ENCODE measurements at regions not wholly inside any gene's neighbourhood (a gene's known extent, or its start where the extent isn't known, plus 50 kb on each side); places are given as distances from the start of the nearest gene placed in this dataset.

GRCh38 chr18:38035193-38035592 is 469.6 kb upstream of the CELF4 start:
- DNase-seq (ENCODE audit: extremely low spot score): no peak
- Histone ChIP-seq H3K4me3 (ENCODE audit: low read depth, low read length) (no peak overlapping the region), H3K27ac (ENCODE audit: low read depth) (no peak overlapping the region), H3K36me3 (ENCODE audit: insufficient read depth) (no peaks in the 10 kb centered on the region), H3K4me1 (ENCODE audit: insufficient read depth) (no peaks in the 10 kb centered on the region)
- WGBS: 65% methylated on average over 3 of the region's 3 CpGs

- 92% methylated on average over 3 of the region's 3 CpGs for WGBS
Observed at GRCh38 chr18:38033282-38033681, 467.7 kb upstream of the CELF4 start.

GRCh38 chr18:38032516-38032915 is 466.9 kb upstream of the CELF4 start:
- no peaks in the 10 kb centered on the region for H3K4me1 ChIP-seq (ENCODE audit: insufficient read depth)
- DNase-seq (ENCODE audit: extremely low spot score): no peak
- H3K4me3 ChIP-seq (ENCODE audit: low read depth, low read length): no peak overlapping the region
- no peak overlapping the region for H3K27ac ChIP-seq (ENCODE audit: low read depth)
- no peaks in the 10 kb centered on the region for H3K36me3 ChIP-seq (ENCODE audit: insufficient read depth)

More at GRCh38 chr18:38033282-38033681, 467.7 kb upstream of the CELF4 start:
- Histone ChIP-seq H3K27ac (ENCODE audit: low read depth) (no peak overlapping the region), H3K4me1 (ENCODE audit: insufficient read depth) (no peaks in the 10 kb centered on the region), H3K4me3 (ENCODE audit: low read depth, low read length) (no peak overlapping the region), H3K36me3 (ENCODE audit: insufficient read depth) (no peaks in the 10 kb centered on the region)
- no peak for DNase-seq (ENCODE audit: extremely low spot score)

GRCh38 chr18:38028946-38029345 is 463.3 kb upstream of the CELF4 start:
- H3K36me3 ChIP-seq (ENCODE audit: insufficient read depth): no peaks in the 10 kb centered on the region
- H3K27ac ChIP-seq (ENCODE audit: low read depth): no peak overlapping the region
- no peaks in the 10 kb centered on the region for H3K4me1 ChIP-seq (ENCODE audit: insufficient read depth)
- no peak overlapping the region for H3K4me3 ChIP-seq (ENCODE audit: low read depth, low read length)
- DNase-seq (ENCODE audit: extremely low spot score): no peak
- WGBS: 81% methylated on average over 7 of the region's 7 CpGs

GRCh38 chr18:38025433-38026038 is 459.9 kb upstream of the CELF4 start:
- H3K4me1 ChIP-seq (ENCODE audit: insufficient read depth): no peaks in the 10 kb centered on the region
- DNase-seq (ENCODE audit: extremely low spot score): no peak
- H3K27ac ChIP-seq (ENCODE audit: low read depth): no peak overlapping the region
- H3K4me3 ChIP-seq (ENCODE audit: low read depth, low read length): no peak overlapping the region
- no peaks in the 10 kb centered on the region for H3K36me3 ChIP-seq (ENCODE audit: insufficient read depth)
- WGBS: 51% methylated on average over 4 of the region's 4 CpGs

GRCh38 chr18:38023871-38024270 is 458.3 kb upstream of the CELF4 start:
- H3K4me1 ChIP-seq (ENCODE audit: insufficient read depth): no peaks in the 10 kb centered on the region
- H3K27ac ChIP-seq (ENCODE audit: low read depth): no peak overlapping the region
- H3K4me3 ChIP-seq (ENCODE audit: low read depth, low read length): no peak overlapping the region
- no peaks in the 10 kb centered on the region for H3K36me3 ChIP-seq (ENCODE audit: insufficient read depth)
- WGBS: 83% methylated on average over 2 of the region's 2 CpGs
- DNase-seq (ENCODE audit: extremely low spot score): no peak

- Histone ChIP-seq H3K27ac (ENCODE audit: low read depth) (no peak overlapping the region), H3K36me3 (ENCODE audit: insufficient read depth) (no peaks in the 10 kb centered on the region), H3K4me1 (ENCODE audit: insufficient read depth) (no peaks in the 10 kb centered on the region), H3K4me3 (ENCODE audit: low read depth, low read length) (no peak overlapping the region)
- DNase-seq (ENCODE audit: extremely low spot score): no peak
- WGBS: 62% methylated on average over 4 of the region's 4 CpGs
Observed at GRCh38 chr18:38022234-38022633, 456.6 kb upstream of the CELF4 start.

GRCh38 chr18:38019292-38019691 is 453.7 kb upstream of the CELF4 start:
- Histone ChIP-seq H3K4me1 (ENCODE audit: insufficient read depth) (no peaks in the 10 kb centered on the region), H3K27ac (ENCODE audit: low read depth) (no peak overlapping the region), H3K4me3 (ENCODE audit: low read depth, low read length) (no peak overlapping the region), H3K36me3 (ENCODE audit: insufficient read depth) (no peaks in the 10 kb centered on the region)
- 62% methylated on average over 2 of the region's 2 CpGs for WGBS
- DNase-seq (ENCODE audit: extremely low spot score): no peak

GRCh38 chr18:38010971-38011857 is 445.6 kb upstream of the CELF4 start:
- Histone ChIP-seq H3K36me3 (ENCODE audit: insufficient read depth) (no peaks in the 10 kb centered on the region), H3K4me1 (ENCODE audit: insufficient read depth) (no peaks in the 10 kb centered on the region), H3K27ac (ENCODE audit: low read depth) (no peak overlapping the region), H3K4me3 (ENCODE audit: low read depth, low read length) (no peak overlapping the region)
- DNase-seq (ENCODE audit: extremely low spot score): no peak
- WGBS: 77% methylated on average over 4 of the region's 4 CpGs

- 84% methylated on average over 2 of the region's 2 CpGs for WGBS
- Histone ChIP-seq H3K4me3 (ENCODE audit: low read depth, low read length) (no peak overlapping the region), H3K4me1 (ENCODE audit: insufficient read depth) (no peaks in the 10 kb centered on the region), H3K36me3 (ENCODE audit: insufficient read depth) (no peaks in the 10 kb centered on the region), H3K27ac (ENCODE audit: low read depth) (no peak overlapping the region)
- DNase-seq (ENCODE audit: extremely low spot score): no peak
Observed at GRCh38 chr18:38010037-38010436, 444.4 kb upstream of the CELF4 start.

- Histone ChIP-seq H3K4me3 (ENCODE audit: low read depth, low read length) (no peak overlapping the region), H3K27ac (ENCODE audit: low read depth) (no peak overlapping the region), H3K4me1 (ENCODE audit: insufficient read depth) (no peaks in the 10 kb centered on the region), H3K36me3 (ENCODE audit: insufficient read depth) (no peaks in the 10 kb centered on the region)
- no peak for DNase-seq (ENCODE audit: extremely low spot score)
- WGBS: 48% methylated on average over 1 of the region's 1 CpG
Observed at GRCh38 chr18:38009320-38009719, 443.7 kb upstream of the CELF4 start.

GRCh38 chr18:38007676-38008330 is 442.2 kb upstream of the CELF4 start:
- H3K4me3 ChIP-seq (ENCODE audit: low read depth, low read length): no peak overlapping the region
- no peak overlapping the region for H3K27ac ChIP-seq (ENCODE audit: low read depth)
- WGBS: 51% methylated on average over 6 of the region's 6 CpGs
- DNase-seq (ENCODE audit: extremely low spot score): no peak
- no peaks in the 10 kb centered on the region for H3K36me3 ChIP-seq (ENCODE audit: insufficient read depth)
- no peaks in the 10 kb centered on the region for H3K4me1 ChIP-seq (ENCODE audit: insufficient read depth)

GRCh38 chr18:38007026-38007425 is 441.4 kb upstream of the CELF4 start:
- H3K36me3 ChIP-seq (ENCODE audit: insufficient read depth): no peaks in the 10 kb centered on the region
- DNase-seq (ENCODE audit: extremely low spot score): no peak
- no peak overlapping the region for H3K27ac ChIP-seq (ENCODE audit: low read depth)
- no peak overlapping the region for H3K4me3 ChIP-seq (ENCODE audit: low read depth, low read length)
- no peaks in the 10 kb centered on the region for H3K4me1 ChIP-seq (ENCODE audit: insufficient read depth)

- DNase-seq (ENCODE audit: extremely low spot score): no peak
- WGBS: 56% methylated on average over 2 of the region's 2 CpGs
- Histone ChIP-seq H3K27ac (ENCODE audit: low read depth) (no peak overlapping the region), H3K4me3 (ENCODE audit: low read depth, low read length) (no peak overlapping the region), H3K36me3 (ENCODE audit: insufficient read depth) (no peaks in the 10 kb centered on the region), H3K4me1 (ENCODE audit: insufficient read depth) (no peaks in the 10 kb centered on the region)
Observed at GRCh38 chr18:38006541-38006940, 440.9 kb upstream of the CELF4 start.
